Natural killer cell (primary cell): ENCODE measurements at regions not wholly inside any gene's neighbourhood (a gene's known extent, or its start where the extent isn't known, plus 50 kb on each side); places are given as distances from the start of the nearest gene placed in this dataset.

Experiments
- ATAC-seq, 3 donors: fragments of 150-1000 bp in 2 of 3; fragments of 200-7000 bp in 1 of 3; cut with Tn5 transposase; 1 replicate in 1 of 3; 2 replicates in 2 of 3; pipeline ENCODE4 v1.10.0; 2021; ENCODE audit warnings: mild to moderate bottlenecking in 2 of 3, moderate library complexity in 2 of 3
- DNase-seq, 2 donors: peaks; one replicate each; pipeline versions ENCODE4 v3.0.0 to v3.0.0-alpha.2; 2013 to 2021; ENCODE audit warnings: mixed read lengths in 1 of 2
- H3K27ac ChIP-seq: one replicate; pipeline ENCODE4 v1.5.1; 2013; ENCODE audit warnings: mild to moderate bottlenecking, low read length
- H3K27me3 ChIP-seq: one replicate; pipeline ENCODE4 v1.6.1; 2013; ENCODE audit warnings: low read length; ENCODE audit not compliant: control insufficient read depth, insufficient read depth
- H3K36me3 ChIP-seq: one replicate; pipeline ENCODE4 v1.6.1; 2013; ENCODE audit warnings: low read length; ENCODE audit not compliant: control insufficient read depth, insufficient read depth
- H3K4me1 ChIP-seq: one replicate; pipeline ENCODE4 v1.6.1; 2013; ENCODE audit warnings: low read length; ENCODE audit not compliant: control insufficient read depth, insufficient read depth
- H3K4me3 ChIP-seq: one replicate; pipeline ENCODE4 v1.5.1; 2013; ENCODE audit warnings: low read length
- H3K9me3 ChIP-seq: one replicate; pipeline ENCODE4 v1.6.1; 2013; ENCODE audit warnings: low read length; ENCODE audit not compliant: control insufficient read depth, insufficient read depth
- H3K27ac Mint-ChIP-seq, 2 donors: one replicate each; pipeline ENCODE4 v1.8.0; 2022; ENCODE audit warnings: mild to moderate bottlenecking in 2 of 2, mixed read lengths in 2 of 2, moderate library complexity in 1 of 2
- H3K27me3 Mint-ChIP-seq, 2 donors: one replicate each; pipeline ENCODE4 v1.8.0; 2022; ENCODE audit warnings: low read depth in 2 of 2, mixed read lengths in 2 of 2
- H3K36me3 Mint-ChIP-seq: one replicate; pipeline ENCODE4 v1.8.0; 2022; ENCODE audit warnings: mixed read lengths
- H3K4me1 Mint-ChIP-seq, 2 donors: one replicate each; pipeline ENCODE4 v1.8.0; 2022; ENCODE audit warnings: mixed read lengths in 2 of 2
- H3K4me3 Mint-ChIP-seq: one replicate; pipeline ENCODE4 v1.8.0; 2022; ENCODE audit warnings: mild to moderate bottlenecking, moderate library complexity, mixed read lengths
- H3K9me3 Mint-ChIP-seq, 2 donors: one replicate each; pipeline ENCODE4 v1.8.0; 2022; ENCODE audit warnings: mixed read lengths in 2 of 2
- CTCF ChIP-seq: fragments of 200-600 bp; IDR thresholded peaks from one replicate; pipeline ENCODE4 v1.8.0; 2022; ENCODE audit warnings: antibody characterized with exemption
- WGBS: methylation state at CpG from one replicate; pipeline ENCODE4 v1.1.7; 2013; ENCODE audit warnings: missing lambda C conversion rate; ENCODE audit not compliant: insufficient coverage; 5-methylcytosine and 5-hydroxymethylcytosine counted together
- intact Hi-C: fragments of 100-400 bp; cut with micrococcal nuclease; formaldehyde crosslinking; loops from one replicate; pipeline ENCODE4 v1.14.2; 2022

- Histone ChIP-seq H3K27ac (no peak overlapping the region), H3K9me3 (no peaks in the 10 kb centered on the region), H3K4me1 (no peaks in the 10 kb centered on the region), H3K4me3 (no peak overlapping the region), H3K27me3 (no peaks in the 10 kb centered on the region), H3K36me3 (no peaks in the 10 kb centered on the region)
- Mint-ChIP-seq H3K4me1 (no peaks in the 10 kb centered on the region), H3K9me3 (peaks cover 0 to 5% of the 10 kb centered on the region in 2 donors), H3K4me3 (no peak overlapping the region), H3K27me3 (no peaks in the 10 kb centered on the region), H3K27ac (no peak overlapping the region), H3K36me3 (no peaks in the 10 kb centered on the region)
- intact Hi-C loops, result no loop called here
- DNase-seq (no peak), ATAC-seq (no peak)
- no peak for TF ChIP-seq CTCF
- 63% methylated on average over 1 of the region's 1 CpG for WGBS
These were observed 644.4 kb downstream of the PLCL1 start for GRCh38 chr2:198448789-198449188.

GRCh38 chr2:198444800-198445287 is 640.5 kb downstream of the PLCL1 start:
- H3K4me3 Mint-ChIP-seq, result no peak overlapping the region
- H3K4me1 ChIP-seq, result no peaks in the 10 kb centered on the region
- H3K27me3 Mint-ChIP-seq, result no peaks in the 10 kb centered on the region
- H3K27ac Mint-ChIP-seq, result no peak overlapping the region
- H3K27ac ChIP-seq, result no peak overlapping the region
- 82% methylated on average over 2 of the region's 2 CpGs for WGBS
- H3K36me3 Mint-ChIP-seq, result no peaks in the 10 kb centered on the region
- no peak for ATAC-seq
- intact Hi-C loops, result no loop called here
- H3K9me3 ChIP-seq, result no peaks in the 10 kb centered on the region
- H3K4me1 Mint-ChIP-seq, result no peaks in the 10 kb centered on the region
- H3K9me3 Mint-ChIP-seq, result peaks cover 0 to 7% of the 10 kb centered on the region in 2 donors
- H3K4me3 ChIP-seq, result no peak overlapping the region
- DNase-seq, result no peak
- TF ChIP-seq CTCF, result no peak
- no peaks in the 10 kb centered on the region for H3K27me3 ChIP-seq
- no peaks in the 10 kb centered on the region for H3K36me3 ChIP-seq

- Histone ChIP-seq H3K9me3 (no peaks in the 10 kb centered on the region), H3K27me3 (no peaks in the 10 kb centered on the region), H3K4me1 (no peaks in the 10 kb centered on the region), H3K36me3 (no peaks in the 10 kb centered on the region), H3K4me3 (no peak overlapping the region), H3K27ac (no peak overlapping the region)
- intact Hi-C loops, result no loop called here
- no peak for TF ChIP-seq CTCF
- no peak for DNase-seq
- H3K9me3 Mint-ChIP-seq, result peaks cover 2 to 6% of the 10 kb centered on the region in 2 donors
- H3K27me3 Mint-ChIP-seq, result no peaks in the 10 kb centered on the region
- no peak overlapping the region for H3K27ac Mint-ChIP-seq
- H3K4me1 Mint-ChIP-seq, result no peaks in the 10 kb centered on the region
- no peaks in the 10 kb centered on the region for H3K36me3 Mint-ChIP-seq
- ATAC-seq, result no peak
- no peak overlapping the region for H3K4me3 Mint-ChIP-seq
These were observed 637.5 kb downstream of the PLCL1 start for GRCh38 chr2:198441901-198442300.

- no peaks in the 10 kb centered on the region for H3K27me3 ChIP-seq
- Mint-ChIP-seq H3K4me3 (no peak overlapping the region), H3K27me3 (no peaks in the 10 kb centered on the region), H3K4me1 (no peaks in the 10 kb centered on the region), H3K36me3 (no peaks in the 10 kb centered on the region), H3K27ac (no peak overlapping the region), H3K9me3 (peaks cover 2 to 6% of the 10 kb centered on the region in 2 donors)
- no peak for ATAC-seq
- H3K4me3 ChIP-seq, result no peak overlapping the region
- no peak for DNase-seq
- H3K27ac ChIP-seq, result no peak overlapping the region
- no CpG with 5 or more reads among the region's 1 CpG for WGBS
- no peaks in the 10 kb centered on the region for H3K4me1 ChIP-seq
- H3K9me3 ChIP-seq, result no peaks in the 10 kb centered on the region
- intact Hi-C loops, result no loop called here
- H3K36me3 ChIP-seq, result no peaks in the 10 kb centered on the region
- no peak for TF ChIP-seq CTCF
These were observed 636.9 kb downstream of the PLCL1 start for GRCh38 chr2:198441246-198441645.
